HG03378 (cell line): ENCODE measurements at regions not wholly inside any gene's neighbourhood (a gene's known extent, or its start where the extent isn't known, plus 50 kb on each side); places are given as distances from the start of the nearest gene placed in this dataset.
A peak's percentile ranks its signal among the peaks of the same experiment; 100 is the strongest.

Experiments
- ATAC-seq: cut with Tn5 transposase; IDR thresholded peaks from one replicate; pipeline ENCODE4 v1.9.1; 2021; ENCODE audit warnings: mild to moderate bottlenecking, moderate library complexity; ENCODE audit not compliant: unreplicated experiment

DNA sequence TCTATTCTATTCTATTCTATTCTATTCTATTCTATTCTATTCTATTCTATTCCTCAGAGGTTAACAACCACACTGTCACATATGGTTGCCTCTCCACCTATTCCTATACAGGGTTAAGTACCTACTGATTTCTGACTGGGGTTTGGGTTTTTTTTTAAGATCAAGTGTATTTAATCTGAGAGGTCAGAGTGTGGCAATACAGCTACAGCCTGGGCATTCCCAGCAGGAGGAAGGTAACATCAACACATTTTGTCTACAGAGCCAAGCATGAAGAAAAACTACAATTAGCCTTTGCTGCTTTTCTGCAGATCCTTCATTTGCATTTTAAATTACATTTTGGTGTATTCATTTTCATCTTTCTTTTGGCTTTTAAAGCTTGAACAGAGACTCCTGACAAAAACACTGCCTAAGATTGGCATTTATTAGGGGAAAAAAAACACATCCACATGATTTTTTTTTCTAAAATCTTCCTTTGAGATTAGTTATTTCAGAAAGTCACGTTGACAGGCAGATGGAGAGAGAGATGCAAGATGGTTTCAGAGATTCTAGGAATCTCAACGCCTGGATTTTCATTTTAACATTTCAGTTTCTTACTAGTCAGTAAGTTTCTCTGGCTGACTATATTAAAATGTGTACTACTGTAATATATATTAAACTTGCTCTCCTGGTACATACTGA, 255.9 kb upstream of the TET2 start:
- ATAC-seq, result no peak

DNA sequence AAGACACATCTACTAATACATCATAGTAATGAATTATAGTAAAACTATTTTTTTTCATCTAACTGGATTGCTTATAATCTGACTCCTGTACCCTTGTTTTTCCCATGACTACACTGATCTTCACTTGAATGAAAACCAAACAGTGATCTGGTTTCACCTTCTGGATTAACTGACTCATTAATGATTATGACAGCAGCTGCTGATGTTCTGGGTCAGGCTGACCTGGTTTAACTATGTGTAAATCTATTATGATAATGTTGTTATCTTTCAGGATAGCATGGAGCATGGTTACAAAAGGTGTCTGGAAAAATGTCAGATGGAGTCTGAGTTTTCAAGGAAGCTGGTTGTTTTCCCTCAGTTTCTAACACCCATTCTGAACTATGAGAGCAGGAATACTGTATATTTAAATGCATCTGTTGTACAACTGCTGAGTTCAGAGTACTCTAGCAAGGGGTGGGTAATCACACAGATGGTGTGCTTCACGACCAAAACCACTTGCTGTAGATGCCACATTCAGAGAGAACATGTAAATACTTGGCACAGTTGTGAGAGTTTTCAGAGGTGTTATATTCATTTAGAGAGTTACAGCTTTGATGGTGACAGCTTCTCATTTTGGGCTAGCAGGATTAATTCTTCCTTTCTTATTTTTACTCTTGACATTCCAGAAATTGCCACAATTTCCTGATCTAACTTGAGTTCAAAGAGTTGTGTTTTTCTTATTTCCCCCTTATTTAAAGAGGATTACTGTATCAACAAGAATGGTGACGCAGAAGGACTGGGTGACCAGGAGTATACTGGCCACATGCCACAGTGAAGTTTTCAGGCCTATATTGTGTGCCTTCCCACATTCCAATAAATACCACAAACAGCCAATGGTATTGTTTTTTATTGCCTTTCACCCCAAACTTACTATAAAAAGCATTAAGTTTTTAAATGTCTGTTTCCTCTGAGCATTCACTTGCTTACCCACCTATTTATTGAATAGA, 249.7 kb upstream of the TET2 start:
- ATAC-seq, result peak; percentile 66

DNA sequence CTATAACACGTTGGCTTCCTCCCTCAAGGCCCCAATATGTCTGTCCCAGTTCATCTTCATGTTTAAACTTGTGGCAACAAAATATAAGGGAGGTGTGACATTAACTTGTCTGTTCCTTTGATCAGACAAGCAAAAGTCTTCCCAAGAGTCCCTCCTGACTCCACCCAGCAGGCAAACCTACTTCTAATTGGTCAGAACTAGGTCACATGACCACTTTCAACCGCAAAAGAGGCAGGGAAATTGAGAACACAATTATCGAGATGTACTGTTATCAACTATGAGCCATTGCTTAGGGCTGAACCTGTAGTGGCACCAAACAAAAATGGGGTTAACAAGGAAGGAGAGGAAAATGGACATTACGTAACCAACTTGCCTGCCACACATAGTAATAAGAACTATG, 246.8 kb upstream of the TET2 start:
- ATAC-seq, result no peak

GRCh38 chr4:104901438-104901837, 245.2 kb upstream of the TET2 start:
- no peak for ATAC-seq

DNA sequence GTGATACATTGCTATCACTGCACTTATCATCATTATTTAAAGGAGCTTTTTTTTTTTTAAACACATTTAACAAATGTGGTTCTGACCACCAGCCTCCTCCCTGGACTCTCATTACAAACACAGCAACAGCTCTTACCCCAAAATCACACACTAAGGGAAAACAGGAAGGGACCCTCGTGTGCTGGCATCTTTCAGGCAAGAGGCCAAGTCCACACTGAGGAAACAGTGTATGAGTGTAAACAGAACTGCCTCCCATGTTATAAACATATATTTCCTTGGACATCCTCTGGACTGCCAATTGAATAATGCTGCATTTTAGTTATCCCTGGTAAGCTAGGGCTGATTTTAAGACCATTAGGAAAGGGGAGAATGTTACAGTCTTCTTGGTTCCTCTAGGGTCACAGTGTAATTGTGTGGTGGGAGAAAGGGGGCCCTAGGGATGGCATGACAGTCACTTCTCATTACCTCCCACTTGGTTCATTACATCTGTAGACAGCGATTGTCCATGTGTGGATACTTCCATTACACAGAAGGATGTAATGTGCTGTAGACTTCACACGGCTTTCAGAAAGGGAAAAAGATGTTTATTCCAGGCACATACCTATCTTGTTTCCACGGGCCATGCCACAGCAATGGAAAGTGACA, 244.6 kb upstream of the TET2 start:
- no peak for ATAC-seq

DNA sequence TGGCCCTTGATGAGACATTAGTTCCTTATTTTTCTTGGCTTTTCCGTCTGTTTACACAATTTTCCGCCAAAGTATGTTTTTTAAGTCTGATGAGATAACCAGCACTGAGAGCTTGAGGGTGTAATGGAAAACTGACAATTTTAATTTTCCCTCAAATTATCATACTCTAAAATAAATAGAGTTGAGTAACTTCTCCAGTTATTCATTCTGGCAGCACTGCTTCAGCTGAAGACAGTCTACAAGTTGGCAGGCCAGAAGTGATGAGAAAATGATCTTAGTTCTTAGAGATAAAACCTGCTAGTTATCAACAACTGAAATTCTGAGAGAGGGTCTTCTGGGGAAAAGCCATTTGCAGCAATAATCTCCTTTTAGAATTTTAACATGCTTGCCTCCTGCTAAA, 241.6 kb upstream of the TET2 start:
- no peak for ATAC-seq

- no peak for ATAC-seq
These were observed 241.1 kb upstream of the TET2 start for GRCh38 chr4:104905546-104905945.

DNA sequence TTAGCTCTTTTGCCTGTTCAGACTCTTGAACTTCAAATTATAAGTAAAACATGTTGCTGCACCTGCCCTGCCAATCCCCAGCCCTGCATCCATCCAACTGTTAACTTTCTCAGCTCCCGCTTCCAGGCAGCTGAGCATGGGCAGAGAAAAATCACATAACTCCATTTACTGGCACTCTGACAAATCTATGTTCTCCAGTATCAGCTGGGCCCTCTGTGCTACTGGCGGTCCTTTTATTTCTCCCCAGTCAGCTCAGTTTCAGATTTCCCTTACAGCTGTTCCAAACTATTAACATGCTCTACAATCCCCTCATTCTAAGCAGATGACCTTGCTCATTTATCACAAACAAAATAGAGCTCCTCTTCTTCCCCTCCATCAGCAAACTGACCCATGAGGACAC, 240.4 kb upstream of the TET2 start:
- no peak for ATAC-seq

GRCh38 chr4:104907074-104907649, 239.5 kb upstream of the TET2 start:
- no peak for ATAC-seq

- ATAC-seq, result no peak
These were observed 238.7 kb upstream of the TET2 start for GRCh38 chr4:104907991-104908390.

DNA sequence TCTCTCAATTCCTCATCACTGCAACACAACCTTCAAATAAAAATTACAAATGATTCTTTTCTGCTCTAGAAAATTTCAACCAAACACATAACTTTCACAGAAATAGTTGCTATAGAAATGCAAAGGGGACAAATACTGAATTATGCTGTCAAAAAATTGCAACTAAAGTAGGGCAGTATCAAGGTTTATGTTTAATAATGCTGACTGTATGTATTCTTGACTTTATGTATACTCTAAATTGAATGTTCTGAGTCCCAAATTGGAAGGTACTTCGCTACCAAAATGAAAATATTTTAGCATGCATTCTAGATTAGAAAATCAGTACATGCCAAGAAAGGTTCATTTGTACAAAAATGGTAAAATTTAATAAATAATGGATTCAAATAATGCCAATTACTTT, 237.3 kb upstream of the TET2 start:
- ATAC-seq, result no peak

GRCh38 chr4:104912518-104912917, 234.2 kb upstream of the TET2 start:
- no peak for ATAC-seq

- ATAC-seq, result no peak
These were observed 231.3 kb upstream of the TET2 start for GRCh38 chr4:104915373-104915772.

DNA sequence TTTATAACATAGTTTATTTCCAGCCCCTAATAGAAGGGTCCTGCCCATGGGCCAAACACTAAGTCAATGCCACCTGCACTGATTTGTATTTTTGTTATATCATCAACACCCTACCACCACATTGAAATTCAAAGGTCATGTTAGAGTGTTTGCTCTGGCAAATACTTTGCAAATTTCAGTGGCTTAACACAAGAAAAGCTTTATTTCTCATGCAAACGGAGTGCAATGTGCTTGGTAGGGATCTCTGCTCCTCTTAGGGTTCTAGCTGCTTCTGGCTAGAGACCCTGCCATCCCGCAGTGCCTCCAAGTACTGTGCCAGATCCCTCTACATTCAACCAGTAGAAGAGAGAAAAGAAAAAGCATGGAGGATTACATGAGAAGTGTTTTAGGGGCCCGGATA, 230.8 kb upstream of the TET2 start:
- ATAC-seq, result no peak

GRCh38 chr4:104919406-104919805, 227.3 kb upstream of the TET2 start:
- no peak for ATAC-seq

DNA sequence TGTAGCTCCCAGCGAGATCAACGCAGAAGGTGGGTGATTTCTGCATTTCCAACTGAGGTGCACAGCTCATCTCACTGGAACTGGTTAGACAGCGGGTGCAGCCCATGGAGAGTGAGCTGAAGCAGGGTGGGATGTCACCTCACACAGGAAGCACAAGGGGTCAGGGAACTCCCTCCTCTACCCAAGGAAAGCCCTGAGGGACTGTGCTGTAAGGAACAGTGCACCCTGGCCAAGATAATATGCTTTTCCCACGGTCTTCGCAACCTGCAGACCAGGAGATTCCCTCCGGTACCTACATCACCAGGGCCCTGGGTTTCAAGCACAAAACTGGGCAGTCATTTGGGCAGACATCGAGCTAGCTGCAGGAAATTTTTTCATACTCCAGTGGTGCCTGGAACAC, 216.4 kb upstream of the TET2 start:
- peak; percentile 20 for ATAC-seq

- ATAC-seq, result peak; percentile 60
These were observed 215.6 kb upstream of the TET2 start for GRCh38 chr4:104930745-104931736.

DNA sequence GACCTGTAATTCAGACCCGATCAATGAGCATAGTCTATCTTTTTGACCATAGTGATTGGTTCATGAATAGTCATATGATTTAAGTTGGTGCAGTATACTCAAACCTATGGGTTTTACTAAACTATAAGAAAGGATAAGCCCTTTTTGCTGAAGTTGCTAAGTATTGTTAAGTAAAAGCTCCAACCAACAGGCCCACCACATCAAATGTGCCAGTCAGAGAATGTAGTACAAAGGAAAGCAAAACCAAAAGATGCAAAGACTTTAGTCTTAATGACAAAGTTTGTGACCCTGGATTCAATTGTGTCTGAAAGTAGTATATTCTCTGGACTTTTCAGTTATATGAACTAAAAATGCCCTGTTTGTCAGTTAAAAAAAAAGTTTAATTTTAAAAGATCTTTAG, 208.1 kb upstream of the TET2 start:
- ATAC-seq, result no peak

GRCh38 chr4:104940927-104941326, 205.7 kb upstream of the TET2 start:
- no peak for ATAC-seq

DNA sequence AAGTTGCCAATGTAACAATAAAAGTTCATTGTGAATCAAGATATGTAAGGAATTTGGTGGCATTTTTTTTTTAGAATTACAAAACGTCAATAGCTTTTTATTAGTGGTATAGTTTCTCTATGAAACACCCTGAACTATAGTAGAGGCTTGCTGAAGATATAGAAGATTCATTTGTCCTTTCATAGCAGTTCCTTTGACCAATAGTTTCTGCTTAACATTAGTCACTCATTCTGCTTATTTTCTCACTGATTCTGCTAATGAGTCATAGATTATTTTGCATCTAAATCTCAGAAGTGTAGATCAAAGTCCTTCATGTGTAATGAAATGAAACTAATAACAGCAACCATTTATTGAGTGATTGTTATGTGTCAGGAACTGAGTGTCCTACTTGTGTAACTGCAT, 205.0 kb upstream of the TET2 start:
- peak; percentile 79 for ATAC-seq
